ENCODE measurements at regions not wholly inside any gene's neighbourhood (a gene's known extent, or its start where the extent isn't known, plus 50 kb on each side); places are given as distances from the start of the nearest gene placed in this dataset.

DNA sequence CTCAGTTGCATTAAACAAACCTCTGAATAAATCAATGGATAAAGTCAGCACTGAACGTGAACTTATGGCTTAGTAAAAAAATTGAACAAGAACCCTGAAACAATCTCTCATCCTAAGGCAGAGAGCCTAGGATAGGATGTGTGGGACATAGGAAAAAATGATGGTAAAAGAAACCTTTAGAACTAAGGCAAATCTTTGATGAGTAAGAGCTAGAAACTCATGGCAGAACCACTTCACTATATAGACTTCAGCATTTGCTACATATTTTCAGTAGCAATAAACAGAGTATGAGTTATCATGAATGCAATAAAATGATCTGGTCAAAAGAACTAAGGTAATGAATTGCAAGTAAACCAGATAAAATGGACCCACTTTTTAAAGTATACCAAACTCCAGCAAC, 725.8 kb upstream of the DPPA4 start:
- no peaks in the 10 kb centered on the region for H3K27me3 ChIP-seq (ENCODE audit: control insufficient read depth, insufficient read depth, low read length, poor library complexity, severe bottlenecking)
- no peaks in the 10 kb centered on the region for H3K4me1 ChIP-seq (ENCODE audit: control insufficient read depth, insufficient read depth, low read length)
- H3K27ac Mint-ChIP-seq: no peak overlapping the region
- H3K4me3 ChIP-seq (ENCODE audit: low read length): no peak overlapping the region
- WGBS, 2 experiments (ENCODE audit: insufficient coverage in 1 of 2, insufficient read length in 1 of 2): 94% methylated on average over 1 of the region's 1 CpG; no CpG with 5 or more reads in 1 of the 2 experiments
- no peak for TF ChIP-seq CTCF (conservative IDR thresholded peaks at IDR 0.05)
- H3K4me3 Mint-ChIP-seq: no peak overlapping the region
- no peaks in the 10 kb centered on the region for H3K27me3 Mint-ChIP-seq (ENCODE audit: insufficient read depth)
- no peak overlapping the region for H3K9ac ChIP-seq (ENCODE audit: extremely low read depth, low read length, poor library complexity, severe bottlenecking)
- DNase-seq: no peak
- no peaks in the 10 kb centered on the region for H3K36me3 Mint-ChIP-seq (ENCODE audit: low read depth)
- no peak overlapping the region for H3K27ac ChIP-seq (ENCODE audit: low read depth, low read length)
- H3K9me3 ChIP-seq (ENCODE audit: control insufficient read depth, low read length): no peaks in the 10 kb centered on the region
- no peaks in the 10 kb centered on the region for H3K36me3 ChIP-seq (ENCODE audit: control insufficient read depth, insufficient read depth, low read length)
- no peaks in the 10 kb centered on the region for H3K9me3 Mint-ChIP-seq
- no peaks in the 10 kb centered on the region for H3K4me1 Mint-ChIP-seq

DNA sequence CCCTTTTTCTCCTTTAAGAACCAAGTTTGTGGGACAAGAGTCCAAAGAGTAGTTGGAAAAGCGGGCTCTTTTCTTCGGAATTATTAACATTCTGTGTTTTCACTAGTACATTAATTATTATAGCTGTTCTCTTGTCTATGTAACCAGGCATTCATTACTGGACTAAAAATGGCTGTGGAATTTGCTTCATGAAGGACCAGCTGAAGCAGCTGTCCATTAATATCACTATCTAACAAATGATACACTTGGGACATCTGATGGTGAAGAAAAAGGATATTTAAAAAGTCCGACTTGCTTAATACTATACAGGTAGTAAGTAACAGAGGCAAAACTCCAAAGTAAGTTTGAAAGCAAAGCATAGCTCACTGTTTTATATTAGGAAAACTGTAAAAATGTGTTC, 728.9 kb upstream of the DPPA4 start:
- Histone ChIP-seq H3K4me1 (ENCODE audit: control insufficient read depth, insufficient read depth, low read length) (no peaks in the 10 kb centered on the region), H3K27me3 (ENCODE audit: control insufficient read depth, insufficient read depth, low read length, poor library complexity, severe bottlenecking) (no peaks in the 10 kb centered on the region), H3K9me3 (ENCODE audit: control insufficient read depth, low read length) (no peaks in the 10 kb centered on the region), H3K36me3 (ENCODE audit: control insufficient read depth, insufficient read depth, low read length) (no peaks in the 10 kb centered on the region), H3K4me3 (ENCODE audit: low read length) (no peak overlapping the region), H3K27ac (ENCODE audit: low read depth, low read length) (no peak overlapping the region), H3K9ac (ENCODE audit: extremely low read depth, low read length, poor library complexity, severe bottlenecking) (no peak overlapping the region)
- no peak for DNase-seq
- no peak for TF ChIP-seq CTCF (conservative IDR thresholded peaks at IDR 0.05)
- WGBS, 2 experiments (ENCODE audit: insufficient coverage in 1 of 2, insufficient read length in 1 of 2): 89 to 98% methylated on average over 1 to 3 of the region's 3 CpGs
- Mint-ChIP-seq H3K9me3 (no peaks in the 10 kb centered on the region), H3K27ac (no peak overlapping the region), H3K4me3 (no peak overlapping the region), H3K4me1 (no peaks in the 10 kb centered on the region), H3K36me3 (ENCODE audit: low read depth) (no peaks in the 10 kb centered on the region), H3K27me3 (ENCODE audit: insufficient read depth) (no peaks in the 10 kb centered on the region)

DNA sequence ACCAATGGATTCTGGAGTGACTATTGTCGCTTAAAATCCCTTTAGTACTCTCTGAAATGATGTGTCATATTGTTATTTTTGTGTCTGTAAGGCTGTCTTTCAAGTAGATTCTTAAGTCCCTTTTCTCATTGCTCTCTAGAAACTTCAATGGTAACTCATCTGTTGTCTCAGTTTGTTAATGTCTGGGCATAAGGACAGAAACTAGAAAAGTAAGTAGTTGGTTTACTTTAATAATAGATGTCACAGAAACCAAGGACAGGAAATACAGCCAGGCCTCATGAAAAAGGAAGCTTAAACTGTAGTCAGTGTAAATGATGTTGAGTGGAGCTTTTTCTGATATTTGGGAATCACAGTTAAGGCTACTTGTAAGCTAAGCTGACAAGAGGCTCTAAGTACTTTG, 730.2 kb upstream of the DPPA4 start:
- Histone ChIP-seq H3K9ac (ENCODE audit: extremely low read depth, low read length, poor library complexity, severe bottlenecking) (no peak overlapping the region), H3K27me3 (ENCODE audit: control insufficient read depth, insufficient read depth, low read length, poor library complexity, severe bottlenecking) (no peaks in the 10 kb centered on the region), H3K4me1 (ENCODE audit: control insufficient read depth, insufficient read depth, low read length) (no peaks in the 10 kb centered on the region), H3K4me3 (ENCODE audit: low read length) (no peak overlapping the region), H3K27ac (ENCODE audit: low read depth, low read length) (no peak overlapping the region), H3K9me3 (ENCODE audit: control insufficient read depth, low read length) (peaks cover 9% of the 10 kb centered on the region), H3K36me3 (ENCODE audit: control insufficient read depth, insufficient read depth, low read length) (no peaks in the 10 kb centered on the region)
- Mint-ChIP-seq H3K36me3 (ENCODE audit: low read depth) (no peaks in the 10 kb centered on the region), H3K27me3 (ENCODE audit: insufficient read depth) (no peaks in the 10 kb centered on the region), H3K4me1 (no peaks in the 10 kb centered on the region), H3K4me3 (no peak overlapping the region), H3K27ac (no peak overlapping the region), H3K9me3 (peaks cover 12% of the 10 kb centered on the region)
- no peak for TF ChIP-seq CTCF (conservative IDR thresholded peaks at IDR 0.05)
- WGBS, 2 experiments (ENCODE audit: insufficient coverage in 1 of 2, insufficient read length in 1 of 2): 87 to 100% methylated on average over 1 of the region's 1 CpG
- DNase-seq: no peak

Measured in endodermal cell (in vitro differentiated cells).